HEK293T (cell line): ENCODE measurements at regions not wholly inside any gene's neighbourhood (a gene's known extent, or its start where the extent isn't known, plus 50 kb on each side); places are given as distances from the start of the nearest gene placed in this dataset.

Source experiments
- CTCF ChIA-PET: fragments of 350-600 bp; formaldehyde crosslinking; extraction: SDS; loops from one replicate; lab custom pipeline; 2021; ENCODE audit warnings: antibody characterized with exemption, inconsistent platforms; lab: Yijun Ruan, JAX
- POLR2A ChIA-PET: fragments of 350-600 bp; formaldehyde crosslinking; extraction: SDS; loops from one replicate; lab custom pipeline; 2020; ENCODE audit warnings: antibody characterized with exemption, inconsistent platforms; lab: Yijun Ruan, JAX
- DNase-seq: peaks from one replicate; pipeline ENCODE4 v3.0.0; 2012; ENCODE audit warnings: mixed read lengths; ENCODE audit errors: extremely low spot score
- ARNT ChIP-seq: fragments of 450-650 bp; IDR thresholded peaks from 2 replicates; pipeline ENCODE4 v1.6.1; 2017; ENCODE audit warnings: mild to moderate bottlenecking
- BHLHE40 ChIP-seq: fragments of 450-650 bp; IDR thresholded peaks from 2 replicates; pipeline ENCODE4 v1.6.1; 2016; ENCODE audit warnings: mild to moderate bottlenecking, moderate library complexity, borderline replicate concordance
- CTBP1 ChIP-seq: fragments of 450-650 bp; IDR thresholded peaks from 2 replicates; pipeline ENCODE4 v1.6.1; 2016; ENCODE audit warnings: borderline replicate concordance
- ELF4 ChIP-seq: fragments of 450-650 bp; IDR thresholded peaks from 2 replicates; pipeline ENCODE4 v1.6.1; 2017; ENCODE audit warnings: antibody characterized with exemption
- FOXA1 ChIP-seq: fragments of 450-650 bp; IDR thresholded peaks from 2 replicates; pipeline ENCODE4 v1.6.1; 2016; ENCODE audit warnings: mild to moderate bottlenecking
- FOXK2 ChIP-seq: fragments of 450-650 bp; IDR thresholded peaks from 2 replicates; pipeline ENCODE4 v1.6.1; 2016; ENCODE audit warnings: mild to moderate bottlenecking
- FOXM1 ChIP-seq: fragments of 450-650 bp; IDR thresholded peaks from 2 replicates; pipeline ENCODE4 v1.6.1; 2017; ENCODE audit warnings: mild to moderate bottlenecking, borderline replicate concordance
- HDGF ChIP-seq: fragments of 450-650 bp; IDR thresholded peaks from 2 replicates; pipeline ENCODE4 v1.6.1; 2017; ENCODE audit warnings: antibody characterized with exemption, borderline replicate concordance
- L3MBTL2 ChIP-seq: fragments of 450-650 bp; conservative IDR thresholded peaks from 2 replicates; pipeline ENCODE4 v1.6.1; 2016; ENCODE audit warnings: mild to moderate bottlenecking
- LEF1 ChIP-seq: fragments of 450-650 bp; IDR thresholded peaks from 2 replicates; pipeline ENCODE4 v1.6.1; 2017; ENCODE audit warnings: mild to moderate bottlenecking, borderline replicate concordance
- NFRKB ChIP-seq: fragments of 450-650 bp; IDR thresholded peaks from 2 replicates; pipeline ENCODE4 v1.6.1; 2016; ENCODE audit warnings: mild to moderate bottlenecking, moderate library complexity
- PKNOX1 ChIP-seq: fragments of 450-650 bp; IDR thresholded peaks from 2 replicates; pipeline ENCODE4 v1.6.1; 2016
- SP1 ChIP-seq: fragments of 450-650 bp; IDR thresholded peaks from 2 replicates; pipeline ENCODE4 v1.6.1; 2017
- SUZ12 ChIP-seq: fragments of 450-650 bp; IDR thresholded peaks from 2 replicates; pipeline ENCODE4 v1.6.1; 2016; ENCODE audit warnings: mild to moderate bottlenecking
- TARDBP ChIP-seq: fragments of 450-650 bp; IDR thresholded peaks from 2 replicates; pipeline ENCODE4 v1.6.1; 2016
- ZNF384 ChIP-seq: fragments of 450-650 bp; IDR thresholded peaks from 2 replicates; pipeline ENCODE4 v1.6.1; 2016

- ChIA-PET CTCF (no interaction called here), POLR2A (no interaction called here)
- no peak for TF ChIP-seq HDGF
- TF ChIP-seq SP1: no peak
- no peak for TF ChIP-seq SUZ12
- no peak for TF ChIP-seq FOXA1
- TF ChIP-seq L3MBTL2: no peak
- no peak for TF ChIP-seq ZNF384
- TF ChIP-seq PKNOX1: no peak
- no peak for TF ChIP-seq CTBP1
- TF ChIP-seq FOXK2: no peak
- no peak for TF ChIP-seq BHLHE40
- no peak for TF ChIP-seq LEF1
- no peak for TF ChIP-seq FOXM1
- TF ChIP-seq ARNT: no peak
- DNase-seq: no peak
These were observed 786.0 kb upstream of the KLHL1 start for GRCh38 chr13:70894258-70894657.

DNA sequence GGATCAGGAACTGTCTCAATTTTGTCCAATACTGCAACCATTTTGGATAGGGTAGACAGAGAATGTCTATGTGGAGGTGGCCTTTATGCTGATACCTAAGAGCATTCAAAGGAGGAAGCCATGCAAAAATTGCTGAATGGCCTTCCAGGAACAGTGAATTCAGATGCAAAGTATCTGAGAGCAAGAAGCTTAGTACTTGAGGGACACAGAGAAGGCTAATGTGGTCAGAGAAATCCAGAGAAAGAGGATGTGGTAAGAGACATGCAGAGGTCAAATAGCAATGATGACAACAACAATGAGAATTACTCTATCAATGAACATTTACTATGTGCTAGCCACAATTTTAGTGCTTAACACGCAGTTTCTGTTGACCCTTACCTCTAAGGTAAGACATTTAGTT is 785.6 kb upstream of the KLHL1 start:
- ChIA-PET POLR2A (no interaction called here), CTCF (no interaction called here)
- DNase-seq: no peak
- TF ChIP-seq FOXK2: no peak
- no peak for TF ChIP-seq ARNT
- no peak for TF ChIP-seq FOXM1
- TF ChIP-seq LEF1: no peak
- no peak for TF ChIP-seq SP1
- no peak for TF ChIP-seq SUZ12
- TF ChIP-seq FOXA1: no peak
- no peak for TF ChIP-seq PKNOX1
- no peak for TF ChIP-seq NFRKB
- no peak for TF ChIP-seq BHLHE40
- no peak for TF ChIP-seq L3MBTL2
- TF ChIP-seq HDGF: no peak
- TF ChIP-seq TARDBP: no peak
- TF ChIP-seq ELF4: no peak
- no peak for TF ChIP-seq ZNF384
- TF ChIP-seq CTBP1: no peak

- POLR2A ChIA-PET: no interaction called here
- CTCF ChIA-PET: no interaction called here
- TF ChIP-seq FOXK2 (no peak), L3MBTL2 (no peak), CTBP1 (no peak), LEF1 (no peak), NFRKB (no peak), FOXA1 (no peak), BHLHE40 (no peak), SUZ12 (no peak), HDGF (no peak), FOXM1 (no peak), ARNT (no peak), PKNOX1 (no peak), ELF4 (no peak), ZNF384 (no peak), TARDBP (no peak), SP1 (no peak)
- no peak for DNase-seq
These were observed 782.0 kb upstream of the KLHL1 start for GRCh38 chr13:70890289-70890688.

GRCh38 chr13:70889163-70889562 is 780.9 kb upstream of the KLHL1 start:
- CTCF ChIA-PET: interaction anchor here (0.7 kb wide), 1 partner anchor 241 kb away, joined by 3 read pairs; no protein-coding TSS in a partner anchor
- DNase-seq: no peak
- POLR2A ChIA-PET: no interaction called here
- no peak for TF ChIP-seq ZNF384
- TF ChIP-seq SP1: no peak
- TF ChIP-seq HDGF: no peak

DNA sequence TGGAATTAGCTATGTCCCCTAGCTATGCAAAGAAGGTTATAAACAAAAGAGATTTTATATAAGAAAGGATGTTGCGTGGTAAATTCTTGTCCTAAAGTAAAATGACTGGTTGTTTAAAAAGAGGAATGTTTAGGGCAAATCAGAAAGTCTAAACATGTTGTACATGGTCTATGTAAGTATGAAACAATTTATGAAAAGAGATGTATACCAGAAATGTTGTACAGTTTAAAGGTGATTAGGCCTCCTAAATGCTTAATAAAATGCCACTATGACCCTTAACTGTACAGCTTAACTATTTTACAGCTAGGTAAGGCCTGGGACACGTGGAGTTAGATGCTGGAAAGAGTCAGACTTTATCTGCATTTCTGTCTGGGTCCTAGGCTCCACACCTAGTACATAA is 775.9 kb upstream of the KLHL1 start:
- POLR2A ChIA-PET: no interaction called here
- TF ChIP-seq FOXA1 (no peak), CTBP1 (no peak), FOXM1 (no peak), ARNT (no peak), TARDBP (no peak), NFRKB (no peak), L3MBTL2 (no peak), SUZ12 (no peak), ZNF384 (no peak), SP1 (no peak)
- CTCF ChIA-PET: no interaction called here
- DNase-seq: no peak

GRCh38 chr13:70874636-70875035 is 766.4 kb upstream of the KLHL1 start:
- no peak for DNase-seq
- POLR2A ChIA-PET: no interaction called here

More at GRCh38 chr13:70874636-70875035, 766.4 kb upstream of the KLHL1 start:
- TF ChIP-seq FOXK2: no peak
- TF ChIP-seq NFRKB: no peak
- no peak for TF ChIP-seq PKNOX1
- no peak for TF ChIP-seq FOXA1
- no peak for TF ChIP-seq LEF1
- TF ChIP-seq SP1: no peak
- TF ChIP-seq SUZ12: no peak
- TF ChIP-seq L3MBTL2: no peak
- TF ChIP-seq HDGF: no peak
- TF ChIP-seq TARDBP: no peak
- TF ChIP-seq ZNF384: no peak
- no peak for TF ChIP-seq FOXM1
- no peak for TF ChIP-seq CTBP1
- TF ChIP-seq ARNT: no peak
- no peak for TF ChIP-seq BHLHE40
- TF ChIP-seq ELF4: no peak
- CTCF ChIA-PET: no interaction called here
